Upper lobe of left lung (tissue), 4 donors: ENCODE measurements at regions not wholly inside any gene's neighbourhood (a gene's known extent, or its start where the extent isn't known, plus 50 kb on each side); places are given as distances from the start of the nearest gene placed in this dataset.

Source experiments
- POLR2A ChIP-seq, 4 donors: fragments of 450-650 bp; IDR thresholded peaks; one replicate each; pipeline ENCODE4 v1.5.1; 2016 to 2017; ENCODE audit warnings: antibody characterized with exemption in 4 of 4, mild to moderate bottlenecking in 2 of 4
- TF ChIP-seq, protein P1 (sequence below), 6 experiments: fragments of 450-650 bp in 4 of 6; fragments of 200-600 bp in 2 of 6; sonication (generic) in 2 of 6; IDR thresholded peaks; one replicate each; pipeline ENCODE4 v1.5.1; 2016 to 2019; ENCODE audit warnings: antibody characterized with exemption in 6 of 6

DNA sequence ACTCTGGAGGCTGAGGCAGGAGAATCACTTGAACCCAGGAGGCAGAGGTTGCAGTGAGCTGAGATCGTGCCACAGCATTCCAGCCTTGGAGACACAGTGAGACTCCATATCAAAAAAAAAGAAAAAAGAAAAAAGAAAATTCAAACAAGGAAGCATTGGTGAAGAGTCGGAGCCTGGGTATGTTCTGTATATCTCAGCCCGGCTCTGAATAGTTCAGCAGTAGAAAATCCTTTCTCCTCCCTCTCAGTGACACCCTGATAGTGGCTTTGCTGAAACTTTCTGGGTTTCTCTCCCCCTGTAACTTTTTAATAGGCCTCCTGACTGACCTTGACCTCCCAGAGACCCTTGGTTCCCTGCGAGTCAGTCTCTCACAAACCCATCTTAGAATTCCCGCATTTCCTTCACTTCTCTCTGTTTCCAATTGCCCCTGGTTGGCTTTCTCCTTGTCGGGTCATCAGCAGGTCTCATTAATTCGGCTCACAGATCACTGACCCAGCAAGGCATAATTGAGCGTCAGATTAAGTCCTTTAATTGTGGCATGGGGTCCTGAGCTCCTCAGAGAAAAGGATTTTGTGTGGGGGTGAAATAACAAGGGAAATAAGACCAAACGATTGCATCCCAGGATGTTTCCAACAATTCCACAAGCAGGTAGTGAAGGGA lies 541.6 kb upstream of the NRP1 start:
- TF ChIP-seq, protein P1, sequence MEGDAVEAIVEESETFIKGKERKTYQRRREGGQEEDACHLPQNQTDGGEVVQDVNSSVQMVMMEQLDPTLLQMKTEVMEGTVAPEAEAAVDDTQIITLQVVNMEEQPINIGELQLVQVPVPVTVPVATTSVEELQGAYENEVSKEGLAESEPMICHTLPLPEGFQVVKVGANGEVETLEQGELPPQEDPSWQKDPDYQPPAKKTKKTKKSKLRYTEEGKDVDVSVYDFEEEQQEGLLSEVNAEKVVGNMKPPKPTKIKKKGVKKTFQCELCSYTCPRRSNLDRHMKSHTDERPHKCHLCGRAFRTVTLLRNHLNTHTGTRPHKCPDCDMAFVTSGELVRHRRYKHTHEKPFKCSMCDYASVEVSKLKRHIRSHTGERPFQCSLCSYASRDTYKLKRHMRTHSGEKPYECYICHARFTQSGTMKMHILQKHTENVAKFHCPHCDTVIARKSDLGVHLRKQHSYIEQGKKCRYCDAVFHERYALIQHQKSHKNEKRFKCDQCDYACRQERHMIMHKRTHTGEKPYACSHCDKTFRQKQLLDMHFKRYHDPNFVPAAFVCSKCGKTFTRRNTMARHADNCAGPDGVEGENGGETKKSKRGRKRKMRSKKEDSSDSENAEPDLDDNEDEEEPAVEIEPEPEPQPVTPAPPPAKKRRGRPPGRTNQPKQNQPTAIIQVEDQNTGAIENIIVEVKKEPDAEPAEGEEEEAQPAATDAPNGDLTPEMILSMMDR (IDR thresholded peaks at IDR 0.05) = no peak
- no peak for TF ChIP-seq POLR2A (IDR thresholded peaks at IDR 0.05)
